ENCODE measurements at regions not wholly inside any gene's neighbourhood (a gene's known extent, or its start where the extent isn't known, plus 50 kb on each side); places are given as distances from the start of the nearest gene placed in this dataset.

GRCh38 chr7:81244224-81244623 lies 325.4 kb upstream of the SEMA3C start:
- TF ChIP-seq POLR2A (IDR thresholded peaks at IDR 0.05; ENCODE audit: low read length) (no peak), ZFP36 (IDR thresholded peaks at IDR 0.05; ENCODE audit: borderline replicate concordance, partially characterized antibody) (no peak), ESRRA (IDR thresholded peaks at IDR 0.05; ENCODE audit: borderline replicate concordance, low read length) (no peak), CTCF (IDR thresholded peaks at IDR 0.05) (no peak), EP300 (IDR thresholded peaks at IDR 0.05) (no peak), RAD21 (conservative IDR thresholded peaks at IDR 0.05 in 1 of 2, IDR thresholded peaks at IDR 0.05 in 1 of 2) (no peak), CHD4 (IDR thresholded peaks at IDR 0.05; ENCODE audit: borderline replicate concordance) (no peak)
